Activated CD4-positive, alpha-beta T cell treated with anti-CD3 and anti-CD28 coated beads for 4 hours (primary cell): ENCODE measurements at regions not wholly inside any gene's neighbourhood (a gene's known extent, or its start where the extent isn't known, plus 50 kb on each side); places are given as distances from the start of the nearest gene placed in this dataset.
"Not testable (repeated sequence)": the region's sequence is repeated elsewhere in the genome, so short reads cannot be mapped to it uniquely, and the experiment has no call there.

Experiments used
- DNase-seq, 2 donors: peaks; one replicate each; pipeline ENCODE4 v3.0.0-alpha.2; 2020

- not testable (repeated sequence) for DNase-seq
Measured at GRCh38 chr11:37969336-37969735, 1371.3 kb upstream of the RAG2 start.

- DNase-seq: no peak
Measured at GRCh38 chr11:37968148-37968547, 1370.1 kb upstream of the RAG2 start.

GRCh38 chr11:37967635-37968034 lies 1369.6 kb upstream of the RAG2 start:
- DNase-seq: no peak

GRCh38 chr11:37963440-37963839 lies 1365.4 kb upstream of the RAG2 start:
- DNase-seq: no peak

GRCh38 chr11:37957717-37958116 lies 1359.7 kb upstream of the RAG2 start:
- DNase-seq: no peak

- DNase-seq: no peak
Measured at GRCh38 chr11:37951996-37952395, 1354.0 kb upstream of the RAG2 start.

- DNase-seq: no peak
Measured at GRCh38 chr11:37948258-37948657, 1350.2 kb upstream of the RAG2 start.

GRCh38 chr11:37947821-37948220 lies 1349.8 kb upstream of the RAG2 start:
- no peak for DNase-seq

GRCh38 chr11:37946155-37946766 lies 1348.2 kb upstream of the RAG2 start:
- no peak for DNase-seq

- no peak for DNase-seq
Measured at GRCh38 chr11:37942081-37942480, 1344.0 kb upstream of the RAG2 start.

- DNase-seq: no peak
Measured at GRCh38 chr11:37929100-37929653, 1331.1 kb upstream of the RAG2 start.

- DNase-seq: no peak
Measured at GRCh38 chr11:37926772-37927171, 1328.7 kb upstream of the RAG2 start.

GRCh38 chr11:37916331-37916730 lies 1318.3 kb upstream of the RAG2 start:
- no peak for DNase-seq

GRCh38 chr11:37914859-37915258 lies 1316.8 kb upstream of the RAG2 start:
- no peak for DNase-seq

GRCh38 chr11:37908219-37908548 lies 1310.1 kb upstream of the RAG2 start:
- no peak for DNase-seq

GRCh38 chr11:37907436-37908218 lies 1309.6 kb upstream of the RAG2 start:
- DNase-seq: no peak

GRCh38 chr11:37905707-37906417 lies 1307.8 kb upstream of the RAG2 start:
- DNase-seq: no peak

GRCh38 chr11:37896016-37896415 lies 1298.0 kb upstream of the RAG2 start:
- DNase-seq: no peak

- no peak for DNase-seq
Measured at GRCh38 chr11:37881741-37882140, 1283.7 kb upstream of the RAG2 start.

- DNase-seq: no peak
Measured at GRCh38 chr11:37861671-37862070, 1263.6 kb upstream of the RAG2 start.

- not testable (repeated sequence) for DNase-seq
Measured at GRCh38 chr11:37858806-37859537, 1260.9 kb upstream of the RAG2 start.

- no peak for DNase-seq
Measured at GRCh38 chr11:37858398-37858797, 1260.4 kb upstream of the RAG2 start.

GRCh38 chr11:37857726-37858125 lies 1259.7 kb upstream of the RAG2 start:
- DNase-seq: no peak
